ENCODE measurements at regions not wholly inside any gene's neighbourhood (a gene's known extent, or its start where the extent isn't known, plus 50 kb on each side); places are given as distances from the start of the nearest gene placed in this dataset.

DNA sequence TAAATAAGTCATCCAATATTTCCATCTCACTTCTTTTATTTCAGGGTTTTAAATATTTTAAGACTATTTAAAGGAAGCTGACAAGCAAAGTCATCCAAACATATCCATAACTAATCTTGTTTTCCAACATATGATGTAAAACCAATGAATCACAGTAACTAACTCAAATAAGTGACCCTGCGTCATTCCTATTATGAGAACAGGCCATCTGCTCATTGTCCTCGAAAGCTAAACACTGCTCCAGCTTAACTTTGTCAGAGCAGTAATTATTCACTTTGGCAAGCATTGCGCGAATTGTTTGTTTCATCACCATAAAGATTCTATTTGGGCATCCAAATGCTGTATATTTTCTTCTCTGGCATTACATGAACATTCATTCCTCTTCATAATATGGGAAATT, 99.1 kb downstream of the CAPZA3 start:
- 42% methylated on average over 4 of the region's 4 CpGs for WGBS (ENCODE audit: insufficient coverage, insufficient replicate concordance, low lambda C conversion rate, missing lambda C conversion rate)
- no TSS peak for BruUV-seq (replicated peaks)
- Histone ChIP-seq H3K9ac (ENCODE audit: control insufficient read depth, insufficient read depth, low read length) (no peak overlapping the region), H3K4me1 (ENCODE audit: control insufficient read depth, insufficient read depth, low read length) (no peaks in the 10 kb centered on the region), H3K27me3 (replicated peaks in 1 of 2; ENCODE audit: control insufficient read depth in 2 of 2, insufficient read depth in 2 of 2, low read length in 1 of 2) (no peaks in the 10 kb centered on the region), H4K20me1 (ENCODE audit: control insufficient read depth, insufficient read depth) (no peaks in the 10 kb centered on the region), H3K9me3 (replicated peaks; ENCODE audit: control insufficient read depth, insufficient read depth, low read length) (no peaks in the 10 kb centered on the region), H3K79me2 (ENCODE audit: control insufficient read depth, insufficient read depth, low read length) (no peaks in the 10 kb centered on the region), H3K27ac (ENCODE audit: control insufficient read depth, insufficient read depth) (no peak overlapping the region), H3K36me3 (ENCODE audit: control insufficient read depth in 2 of 2, insufficient read depth in 2 of 2, low read length in 1 of 2) (no peaks in the 10 kb centered on the region), H3K4me2 (ENCODE audit: control insufficient read depth, insufficient read depth) (no peak overlapping the region), H3K4me3 (no peak overlapping the region), H2AFZ (ENCODE audit: control insufficient read depth, low read depth, low read length) (no peak overlapping the region)
- in situ Hi-C loops (cut with MboI) = no loop called here
- FAIRE-seq (no peak), DNase-seq (ENCODE audit: low read depth, low spot score) (no peak), ATAC-seq (no peak)
- ChIA-PET RAD21 (ENCODE audit: unreplicated experiment) (no interaction called here), POLR2A (no interaction called here), SMC1A (ENCODE audit: uncharacterized antibody, unreplicated experiment) (no interaction called here), CTCF (no interaction called here)
- TF ChIP-seq CHD2 (IDR thresholded peaks at IDR 0.05; ENCODE audit: borderline replicate concordance, low read depth, low read length) (no peak), TBL1XR1 (IDR thresholded peaks at IDR 0.05; ENCODE audit: low read depth, low read length) (no peak), STAT3 (IDR thresholded peaks at IDR 0.05; ENCODE audit: low read depth, low read length) (no peak), SMC3 (IDR thresholded peaks at IDR 0.05; ENCODE audit: borderline replicate concordance, low read length) (no peak), TARDBP (IDR thresholded peaks at IDR 0.05; ENCODE audit: borderline replicate concordance) (no peak), MTA3 (IDR thresholded peaks at IDR 0.05; ENCODE audit: borderline replicate concordance, low read length) (no peak)
- intact Hi-C loops (cut with micrococcal nuclease; ENCODE audit: unreplicated experiment) = no loop called here

DNA sequence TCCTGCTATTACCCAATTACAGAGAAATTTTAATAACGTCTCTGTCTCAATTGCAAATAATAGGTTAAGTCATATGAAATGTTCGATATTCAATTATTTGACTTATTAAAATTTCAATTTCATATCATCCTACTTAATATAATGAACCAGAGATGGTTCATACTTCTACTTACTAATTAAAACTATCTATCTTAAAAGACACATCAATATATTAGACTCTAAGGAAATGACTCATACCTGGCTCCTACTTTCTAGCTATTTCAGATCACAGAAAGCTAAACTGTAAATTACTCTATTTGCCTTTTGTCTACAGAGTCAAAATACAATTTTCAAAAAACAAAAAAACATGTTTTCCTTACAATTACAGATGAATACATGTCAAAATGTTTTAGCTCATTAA, 99.6 kb downstream of the CAPZA3 start:
- Histone ChIP-seq H3K4me1 (ENCODE audit: control insufficient read depth, insufficient read depth, low read length) (no peaks in the 10 kb centered on the region), H3K27ac (ENCODE audit: control insufficient read depth, insufficient read depth) (no peak overlapping the region), H2AFZ (ENCODE audit: control insufficient read depth, low read depth, low read length) (no peak overlapping the region), H3K27me3 (replicated peaks in 1 of 2; ENCODE audit: control insufficient read depth in 2 of 2, insufficient read depth in 2 of 2, low read length in 1 of 2) (no peaks in the 10 kb centered on the region), H3K9ac (ENCODE audit: control insufficient read depth, insufficient read depth, low read length) (no peak overlapping the region), H3K9me3 (replicated peaks; ENCODE audit: control insufficient read depth, insufficient read depth, low read length) (no peaks in the 10 kb centered on the region), H4K20me1 (ENCODE audit: control insufficient read depth, insufficient read depth) (no peaks in the 10 kb centered on the region), H3K4me3 (no peak overlapping the region), H3K36me3 (ENCODE audit: control insufficient read depth in 2 of 2, insufficient read depth in 2 of 2, low read length in 1 of 2) (no peaks in the 10 kb centered on the region), H3K4me2 (ENCODE audit: control insufficient read depth, insufficient read depth) (no peak overlapping the region), H3K79me2 (ENCODE audit: control insufficient read depth, insufficient read depth, low read length) (no peaks in the 10 kb centered on the region)
- RAD21 ChIA-PET (ENCODE audit: unreplicated experiment) = no interaction called here
- POLR2A ChIA-PET = no interaction called here
- SMC1A ChIA-PET (ENCODE audit: uncharacterized antibody, unreplicated experiment) = no interaction called here
- intact Hi-C loops (cut with micrococcal nuclease; ENCODE audit: unreplicated experiment) (no loop called here), in situ Hi-C loops (cut with MboI) (no loop called here)
- CTCF ChIA-PET = interaction anchor here (0.8 kb wide), 1 partner anchor 12 kb away, joined by 3 read pairs; no protein-coding TSS in a partner anchor
- DNase-seq (ENCODE audit: low read depth, low spot score) (no peak), ATAC-seq (no peak), FAIRE-seq (no peak)
- 3% methylated on average over 2 of the region's 2 CpGs for WGBS (ENCODE audit: insufficient coverage, insufficient replicate concordance, low lambda C conversion rate, missing lambda C conversion rate)
- BruUV-seq (replicated peaks) = no TSS peak
- no peak for TF ChIP-seq BRCA1 (IDR thresholded peaks at IDR 0.05; ENCODE audit: low read depth, low read length)
- TF ChIP-seq MTA2 (IDR thresholded peaks at IDR 0.05; ENCODE audit: low read depth) = no peak
- TF ChIP-seq, protein P1, sequence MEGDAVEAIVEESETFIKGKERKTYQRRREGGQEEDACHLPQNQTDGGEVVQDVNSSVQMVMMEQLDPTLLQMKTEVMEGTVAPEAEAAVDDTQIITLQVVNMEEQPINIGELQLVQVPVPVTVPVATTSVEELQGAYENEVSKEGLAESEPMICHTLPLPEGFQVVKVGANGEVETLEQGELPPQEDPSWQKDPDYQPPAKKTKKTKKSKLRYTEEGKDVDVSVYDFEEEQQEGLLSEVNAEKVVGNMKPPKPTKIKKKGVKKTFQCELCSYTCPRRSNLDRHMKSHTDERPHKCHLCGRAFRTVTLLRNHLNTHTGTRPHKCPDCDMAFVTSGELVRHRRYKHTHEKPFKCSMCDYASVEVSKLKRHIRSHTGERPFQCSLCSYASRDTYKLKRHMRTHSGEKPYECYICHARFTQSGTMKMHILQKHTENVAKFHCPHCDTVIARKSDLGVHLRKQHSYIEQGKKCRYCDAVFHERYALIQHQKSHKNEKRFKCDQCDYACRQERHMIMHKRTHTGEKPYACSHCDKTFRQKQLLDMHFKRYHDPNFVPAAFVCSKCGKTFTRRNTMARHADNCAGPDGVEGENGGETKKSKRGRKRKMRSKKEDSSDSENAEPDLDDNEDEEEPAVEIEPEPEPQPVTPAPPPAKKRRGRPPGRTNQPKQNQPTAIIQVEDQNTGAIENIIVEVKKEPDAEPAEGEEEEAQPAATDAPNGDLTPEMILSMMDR (IDR thresholded peaks at IDR 0.05 in 2 of 3, conservative IDR thresholded peaks at IDR 0.05 in 1 of 3; ENCODE audit: control insufficient read depth in 2 of 3, extremely low read depth in 1 of 3, insufficient read depth in 1 of 3, low read depth in 3 of 3, low read length in 3 of 3) = no peak
- TF ChIP-seq PAX8 (IDR thresholded peaks at IDR 0.05) = no peak
- no peak for TF ChIP-seq ASH2L (IDR thresholded peaks at IDR 0.05; ENCODE audit: borderline replicate concordance, low read depth)
- TF ChIP-seq NFIC (IDR thresholded peaks at IDR 0.05; ENCODE audit: low read depth, low read length) = no peak
- TF ChIP-seq, protein P2, sequence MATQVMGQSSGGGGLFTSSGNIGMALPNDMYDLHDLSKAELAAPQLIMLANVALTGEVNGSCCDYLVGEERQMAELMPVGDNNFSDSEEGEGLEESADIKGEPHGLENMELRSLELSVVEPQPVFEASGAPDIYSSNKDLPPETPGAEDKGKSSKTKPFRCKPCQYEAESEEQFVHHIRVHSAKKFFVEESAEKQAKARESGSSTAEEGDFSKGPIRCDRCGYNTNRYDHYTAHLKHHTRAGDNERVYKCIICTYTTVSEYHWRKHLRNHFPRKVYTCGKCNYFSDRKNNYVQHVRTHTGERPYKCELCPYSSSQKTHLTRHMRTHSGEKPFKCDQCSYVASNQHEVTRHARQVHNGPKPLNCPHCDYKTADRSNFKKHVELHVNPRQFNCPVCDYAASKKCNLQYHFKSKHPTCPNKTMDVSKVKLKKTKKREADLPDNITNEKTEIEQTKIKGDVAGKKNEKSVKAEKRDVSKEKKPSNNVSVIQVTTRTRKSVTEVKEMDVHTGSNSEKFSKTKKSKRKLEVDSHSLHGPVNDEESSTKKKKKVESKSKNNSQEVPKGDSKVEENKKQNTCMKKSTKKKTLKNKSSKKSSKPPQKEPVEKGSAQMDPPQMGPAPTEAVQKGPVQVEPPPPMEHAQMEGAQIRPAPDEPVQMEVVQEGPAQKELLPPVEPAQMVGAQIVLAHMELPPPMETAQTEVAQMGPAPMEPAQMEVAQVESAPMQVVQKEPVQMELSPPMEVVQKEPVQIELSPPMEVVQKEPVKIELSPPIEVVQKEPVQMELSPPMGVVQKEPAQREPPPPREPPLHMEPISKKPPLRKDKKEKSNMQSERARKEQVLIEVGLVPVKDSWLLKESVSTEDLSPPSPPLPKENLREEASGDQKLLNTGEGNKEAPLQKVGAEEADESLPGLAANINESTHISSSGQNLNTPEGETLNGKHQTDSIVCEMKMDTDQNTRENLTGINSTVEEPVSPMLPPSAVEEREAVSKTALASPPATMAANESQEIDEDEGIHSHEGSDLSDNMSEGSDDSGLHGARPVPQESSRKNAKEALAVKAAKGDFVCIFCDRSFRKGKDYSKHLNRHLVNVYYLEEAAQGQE (IDR thresholded peaks at IDR 0.05; ENCODE audit: low read depth, low read length) = no peak
- TF ChIP-seq MYC (IDR thresholded peaks at IDR 0.05; ENCODE audit: insufficient read depth, insufficient read length, insufficient replicate concordance, low read length, severe bottlenecking) = no peak

All from GM12878 (cell line).